ENCODE measurements at regions not wholly inside any gene's neighbourhood (a gene's known extent, or its start where the extent isn't known, plus 50 kb on each side); places are given as distances from the start of the nearest gene placed in this dataset.
"Not testable (repeated sequence)": the region's sequence is repeated elsewhere in the genome, so short reads cannot be mapped to it uniquely, and the experiment has no call there.

DNA sequence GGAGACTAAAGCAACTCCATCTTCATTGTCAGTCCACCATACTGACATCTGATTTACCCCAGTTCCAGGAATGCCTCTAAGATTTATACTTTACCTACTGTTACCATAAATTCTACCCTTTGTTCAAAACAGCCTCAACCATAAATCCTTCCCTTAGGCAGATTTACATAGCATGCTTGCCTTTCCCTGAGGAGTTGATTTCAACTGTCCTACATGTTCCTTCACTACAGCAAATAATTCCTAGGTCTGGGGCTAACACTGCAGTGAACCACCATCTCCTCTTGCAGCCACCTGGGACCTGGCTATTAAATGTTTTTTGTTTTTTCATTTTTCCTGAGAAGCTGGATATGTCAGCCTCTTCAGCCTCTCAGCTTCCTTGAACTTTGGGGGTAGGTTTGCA is 166.9 kb upstream of the PDE4D start:
- no peak overlapping the region for H3K4me3 Mint-ChIP-seq
- no peaks in the 10 kb centered on the region for H3K36me3 Mint-ChIP-seq
- no peak overlapping the region for H3K27ac Mint-ChIP-seq
- no peaks in the 10 kb centered on the region for H3K4me1 Mint-ChIP-seq
- peaks cover 0 to 10% (median 5%) of the 10 kb centered on the region in 3 donors for H3K9me3 Mint-ChIP-seq
- peaks cover 2% of the 10 kb centered on the region for H3K27me3 Mint-ChIP-seq

DNA sequence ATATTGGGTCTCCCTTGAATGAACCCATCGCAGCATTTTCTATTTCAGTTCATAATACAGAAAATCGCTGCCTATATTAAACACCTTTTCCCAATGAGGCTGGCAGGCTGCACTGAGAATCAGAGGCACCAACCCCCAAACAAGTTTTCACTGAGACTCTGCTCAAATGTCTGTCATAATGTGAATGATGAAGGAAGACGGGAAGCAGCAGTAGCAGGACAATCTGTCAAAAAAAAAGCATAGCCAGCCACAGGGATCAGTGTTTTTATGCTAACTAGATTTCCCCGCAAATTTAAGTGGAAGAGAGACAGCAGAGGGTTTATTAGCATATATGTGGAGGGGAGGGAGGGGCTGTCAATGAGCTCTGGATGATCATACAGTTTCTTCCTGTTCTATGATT is 162.7 kb upstream of the PDE4D start:
- no peak overlapping the region for H3K27ac Mint-ChIP-seq
- no peaks in the 10 kb centered on the region for H3K4me1 Mint-ChIP-seq
- H3K27me3 Mint-ChIP-seq, result peaks cover 2% of the 10 kb centered on the region
- H3K9me3 Mint-ChIP-seq, result peaks cover 9 to 16% (median 14%) of the 10 kb centered on the region in 3 donors
- H3K4me3 Mint-ChIP-seq, result no peak overlapping the region
- H3K36me3 Mint-ChIP-seq, result peaks cover 4% of the 10 kb centered on the region

DNA sequence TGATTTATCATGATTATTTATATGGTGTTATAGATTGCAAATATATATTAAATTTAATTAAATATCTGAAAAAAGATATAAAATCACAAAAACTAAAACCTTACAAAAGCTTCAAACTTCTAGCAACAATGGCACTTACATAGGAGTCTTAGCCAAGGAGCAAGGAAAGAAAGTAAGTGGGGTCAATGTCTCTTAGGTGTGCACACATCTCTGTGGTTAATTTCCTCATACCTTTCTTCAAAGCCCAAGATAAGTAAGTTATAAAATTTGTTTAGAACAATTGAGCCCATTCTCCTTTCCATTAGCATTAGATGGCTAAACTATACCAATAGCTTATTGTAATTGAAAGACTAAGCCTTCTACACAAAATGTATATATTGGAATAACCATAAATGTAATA is 161.6 kb upstream of the PDE4D start:
- Mint-ChIP-seq H3K27ac (no peak overlapping the region), H3K36me3 (peaks cover 4% of the 10 kb centered on the region), H3K4me1 (no peaks in the 10 kb centered on the region), H3K4me3 (no peak overlapping the region), H3K27me3 (peaks cover 2% of the 10 kb centered on the region), H3K9me3 (peaks cover 9 to 22% (median 14%) of the 10 kb centered on the region in 3 donors)

DNA sequence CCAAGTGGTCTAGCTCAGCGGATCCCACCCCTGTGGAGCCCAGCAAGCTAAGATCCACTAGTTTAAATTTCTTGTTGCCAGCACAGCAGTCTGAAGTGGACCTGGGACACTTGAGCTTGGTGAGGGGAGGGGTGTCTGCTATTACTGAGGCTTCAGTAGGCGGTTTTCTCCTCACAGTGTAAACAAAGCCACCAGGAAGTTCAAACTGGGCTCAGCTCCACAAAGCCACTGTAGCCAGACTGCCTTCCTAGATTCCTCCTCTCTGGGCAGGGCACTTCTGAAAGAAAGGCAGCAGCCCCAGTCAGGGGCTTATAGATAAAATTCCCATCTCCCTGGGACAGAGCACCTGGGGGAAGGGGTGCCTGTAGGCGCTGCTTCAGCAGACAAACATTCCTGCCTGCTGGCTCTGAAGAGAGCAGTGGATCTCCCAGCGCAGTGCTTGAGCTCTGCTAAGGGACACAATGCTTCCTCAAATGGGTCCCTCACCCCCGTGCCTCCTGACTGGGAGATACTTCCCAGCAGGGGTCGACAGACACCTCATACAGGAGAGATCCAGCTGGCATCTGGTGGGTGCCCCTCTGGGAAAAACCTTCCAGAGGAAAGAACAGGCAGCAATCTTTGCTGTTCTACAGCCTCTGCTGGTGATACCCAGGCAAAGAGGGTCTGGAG is 148.6 kb upstream of the PDE4D start:
- not testable (repeated sequence) for H3K27ac Mint-ChIP-seq, H3K9me3 Mint-ChIP-seq, H3K4me3 Mint-ChIP-seq

DNA sequence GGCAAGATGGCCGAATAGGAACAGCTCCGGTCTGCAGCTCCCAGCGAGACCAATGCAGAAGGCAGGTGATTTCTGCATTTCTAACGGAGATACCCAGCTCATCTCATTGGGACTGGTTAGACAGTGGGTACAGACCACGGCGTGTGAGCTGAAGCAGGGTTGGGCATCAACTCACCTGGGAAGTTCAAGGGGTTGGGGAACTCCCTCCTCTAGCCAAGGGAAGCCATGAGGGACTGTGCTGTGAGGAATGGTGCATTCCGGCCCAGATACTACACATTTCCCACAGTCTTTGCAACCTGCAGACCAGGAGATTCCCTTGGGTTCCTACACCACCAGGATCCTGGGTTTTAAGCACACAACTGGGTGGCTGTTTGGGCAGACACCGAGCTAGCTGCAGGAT is 148.0 kb upstream of the PDE4D start:
- not testable (repeated sequence) for H3K4me1 Mint-ChIP-seq, H3K4me3 Mint-ChIP-seq, H3K36me3 Mint-ChIP-seq, H3K9me3 Mint-ChIP-seq, H3K27me3 Mint-ChIP-seq, H3K27ac Mint-ChIP-seq

More for the DNA sequence above, 148.6 kb upstream of the PDE4D start:
- H3K27me3 Mint-ChIP-seq, H3K4me1 Mint-ChIP-seq, H3K36me3 Mint-ChIP-seq: not testable (repeated sequence)

DNA sequence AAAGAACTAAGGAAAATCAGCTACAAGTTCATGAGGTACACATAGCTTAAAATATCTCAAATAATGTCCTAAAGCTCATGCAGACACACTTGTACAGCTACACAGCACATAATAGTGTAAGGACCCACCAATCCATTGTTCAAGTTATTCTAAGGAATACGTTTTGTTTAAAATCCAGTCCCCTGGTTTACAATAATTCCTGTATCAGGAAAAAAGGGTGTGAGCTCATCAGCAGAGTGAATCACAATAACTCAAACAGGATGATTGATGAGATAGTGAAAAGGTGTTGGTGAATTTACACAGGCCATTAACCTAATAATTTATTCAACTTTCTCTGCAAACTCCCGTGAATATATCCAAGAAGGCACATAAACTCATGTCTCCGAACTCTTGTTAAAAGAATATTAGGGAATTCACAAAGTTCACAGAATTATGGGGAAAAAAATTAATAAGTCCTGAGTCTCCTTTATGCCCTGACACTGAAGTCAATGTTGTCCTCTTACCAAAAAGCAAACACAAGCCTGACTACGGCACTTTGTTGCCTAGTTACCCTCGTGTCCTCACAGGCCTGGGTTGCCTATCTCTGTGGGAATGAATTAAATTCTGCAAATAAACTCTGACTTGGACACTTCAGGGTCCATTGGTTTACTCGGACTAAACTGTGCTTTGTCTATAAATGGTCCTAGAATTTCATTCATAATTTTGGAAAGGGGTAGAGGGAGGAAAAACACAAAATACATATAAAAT is 142.8 kb upstream of the PDE4D start:
- Mint-ChIP-seq H3K36me3 (no peaks in the 10 kb centered on the region), H3K27ac (no peak overlapping the region), H3K4me3 (no peak overlapping the region), H3K4me1 (no peaks in the 10 kb centered on the region), H3K27me3 (no peaks in the 10 kb centered on the region), H3K9me3 (no peaks in the 10 kb centered on the region)

DNA sequence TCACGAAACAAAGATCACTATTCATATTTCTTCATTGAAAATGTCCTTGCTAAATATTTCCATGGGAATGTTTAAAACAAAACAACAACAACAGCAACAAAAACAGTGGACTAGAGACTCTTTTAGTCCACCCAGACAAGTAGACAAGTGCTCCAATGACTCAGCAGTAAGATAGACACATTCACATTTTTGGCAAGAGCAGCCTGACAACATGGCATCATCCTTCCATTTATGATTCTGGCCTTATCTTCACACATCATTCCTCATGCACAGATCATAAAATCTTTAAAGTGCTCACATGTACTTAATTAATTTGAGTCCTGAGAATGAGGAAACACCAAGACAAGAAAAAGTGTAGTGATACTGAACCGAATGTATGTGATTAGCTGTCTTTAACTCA is 132.6 kb upstream of the PDE4D start:
- Mint-ChIP-seq H3K27me3 (peaks cover 4% of the 10 kb centered on the region), H3K4me1 (no peaks in the 10 kb centered on the region), H3K27ac (no peak overlapping the region), H3K9me3 (no peaks in the 10 kb centered on the region), H3K4me3 (no peak overlapping the region), H3K36me3 (no peaks in the 10 kb centered on the region)

DNA sequence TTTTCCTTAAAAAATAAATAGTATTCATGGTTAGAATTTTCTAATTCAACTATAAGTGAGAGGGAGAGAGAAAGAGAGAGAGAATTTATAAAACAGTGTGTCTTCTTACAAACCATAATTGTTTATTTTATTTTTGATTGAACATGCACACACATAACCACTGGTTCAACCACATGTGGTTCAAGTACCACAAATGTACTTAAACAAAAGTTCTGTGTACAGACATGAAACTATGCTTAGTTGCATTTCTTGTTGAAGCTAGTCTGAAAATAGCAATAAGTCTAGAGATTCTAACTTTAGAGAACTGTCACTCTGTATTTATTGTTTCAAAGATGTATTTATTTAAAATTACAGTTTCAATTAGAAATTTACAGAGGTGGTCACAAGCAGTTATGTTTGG is 130.6 kb upstream of the PDE4D start:
- Mint-ChIP-seq H3K4me3 (no peak overlapping the region), H3K27ac (no peak overlapping the region), H3K9me3 (no peaks in the 10 kb centered on the region), H3K4me1 (no peaks in the 10 kb centered on the region), H3K27me3 (peaks cover 4% of the 10 kb centered on the region), H3K36me3 (peaks cover 2% of the 10 kb centered on the region)

DNA sequence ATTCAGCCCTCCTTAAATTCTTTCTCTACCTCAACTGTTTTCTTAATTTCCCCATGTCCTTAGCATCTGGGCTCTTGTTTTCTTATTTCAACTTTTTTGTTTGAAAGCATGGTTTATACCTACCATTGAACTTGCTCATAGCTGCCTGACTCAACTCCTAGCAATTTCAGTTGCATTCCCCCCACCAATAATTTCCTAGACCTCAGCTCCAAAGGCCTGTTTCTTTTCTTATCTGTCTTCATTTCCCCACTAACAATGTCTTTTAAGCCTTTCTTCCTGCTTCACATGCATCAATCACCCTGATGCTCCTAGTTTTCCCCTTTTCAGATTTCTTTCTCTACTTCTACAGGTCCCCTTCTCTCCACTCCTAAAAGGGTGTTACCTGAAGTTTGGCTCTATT is 129.7 kb upstream of the PDE4D start:
- Mint-ChIP-seq H3K4me3 (no peak overlapping the region), H3K9me3 (peaks cover 0 to 3% (median 1%) of the 10 kb centered on the region in 3 donors), H3K27ac (no peak overlapping the region), H3K27me3 (peaks cover 4% of the 10 kb centered on the region), H3K4me1 (no peaks in the 10 kb centered on the region), H3K36me3 (peaks cover 2% of the 10 kb centered on the region)

DNA sequence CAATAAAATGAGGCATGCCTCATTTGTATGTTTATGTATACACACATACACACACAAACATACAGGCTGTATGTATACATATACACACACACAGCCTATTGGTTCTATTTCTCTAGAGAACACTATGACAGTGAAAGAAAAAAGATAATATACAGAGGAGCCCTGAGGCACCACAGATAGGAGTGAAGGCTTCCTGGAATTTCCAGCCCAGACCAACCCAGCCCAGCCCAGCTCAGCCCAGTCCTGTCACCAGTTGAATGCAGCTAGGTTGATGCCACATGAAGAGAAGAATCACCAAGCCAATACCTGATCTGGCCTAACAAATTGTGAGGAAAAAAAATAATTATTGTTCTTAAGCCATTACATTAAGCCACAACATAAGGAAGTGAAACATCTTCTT is 126.9 kb upstream of the PDE4D start:
- no peaks in the 10 kb centered on the region for H3K4me1 Mint-ChIP-seq
- no peak overlapping the region for H3K4me3 Mint-ChIP-seq
- peaks cover 3 to 7% (median 6%) of the 10 kb centered on the region in 3 donors for H3K9me3 Mint-ChIP-seq
- H3K36me3 Mint-ChIP-seq, result peaks cover 2% of the 10 kb centered on the region
- peaks cover 4% of the 10 kb centered on the region for H3K27me3 Mint-ChIP-seq
- no peak overlapping the region for H3K27ac Mint-ChIP-seq

DNA sequence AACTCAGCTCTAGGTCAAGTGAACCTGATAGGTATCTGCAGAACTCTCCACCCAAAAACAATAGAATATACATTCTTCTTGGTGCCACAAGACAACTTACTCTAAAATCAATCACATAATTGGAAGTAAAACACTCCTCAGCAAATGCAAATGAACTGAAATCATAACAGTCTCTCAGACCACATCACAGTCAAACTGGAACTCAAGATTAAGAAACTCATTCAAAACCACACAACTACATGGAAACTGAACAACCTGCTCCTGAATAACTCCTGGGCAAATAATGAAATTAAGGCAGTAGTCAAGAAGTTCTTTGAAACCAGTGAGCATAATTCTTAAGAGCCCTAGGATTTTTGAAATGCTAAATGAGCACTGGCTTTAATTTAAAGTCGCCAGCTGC is 125.4 kb upstream of the PDE4D start:
- H3K4me1 Mint-ChIP-seq, H3K27ac Mint-ChIP-seq, H3K9me3 Mint-ChIP-seq, H3K4me3 Mint-ChIP-seq, H3K36me3 Mint-ChIP-seq, H3K27me3 Mint-ChIP-seq: not testable (repeated sequence)

DNA sequence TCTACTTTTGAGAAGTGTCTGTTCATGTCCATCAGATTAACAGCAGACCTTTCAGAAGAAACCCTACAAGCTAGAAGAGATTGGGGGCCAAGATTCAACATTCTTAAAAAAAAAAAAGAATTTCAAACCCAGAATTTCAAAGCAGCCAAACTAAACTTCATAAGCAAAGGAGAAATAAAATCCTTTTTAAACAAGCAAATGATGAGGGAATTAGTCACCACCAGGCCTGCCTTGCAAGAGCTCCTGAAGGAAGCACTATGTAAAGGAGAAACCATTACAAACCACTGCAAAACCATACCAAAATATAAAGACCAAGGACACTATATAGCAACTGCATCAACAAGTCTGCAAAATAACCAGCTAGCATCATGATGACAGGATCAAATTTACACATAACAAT is 124.6 kb upstream of the PDE4D start:
- H3K9me3 Mint-ChIP-seq, result peaks cover 3 to 7% (median 6%) of the 10 kb centered on the region in 3 donors
- no peaks in the 10 kb centered on the region for H3K27me3 Mint-ChIP-seq
- H3K27ac Mint-ChIP-seq, result no peak overlapping the region
- no peak overlapping the region for H3K4me3 Mint-ChIP-seq
- H3K36me3 Mint-ChIP-seq, result peaks cover 2% of the 10 kb centered on the region
- no peaks in the 10 kb centered on the region for H3K4me1 Mint-ChIP-seq

DNA sequence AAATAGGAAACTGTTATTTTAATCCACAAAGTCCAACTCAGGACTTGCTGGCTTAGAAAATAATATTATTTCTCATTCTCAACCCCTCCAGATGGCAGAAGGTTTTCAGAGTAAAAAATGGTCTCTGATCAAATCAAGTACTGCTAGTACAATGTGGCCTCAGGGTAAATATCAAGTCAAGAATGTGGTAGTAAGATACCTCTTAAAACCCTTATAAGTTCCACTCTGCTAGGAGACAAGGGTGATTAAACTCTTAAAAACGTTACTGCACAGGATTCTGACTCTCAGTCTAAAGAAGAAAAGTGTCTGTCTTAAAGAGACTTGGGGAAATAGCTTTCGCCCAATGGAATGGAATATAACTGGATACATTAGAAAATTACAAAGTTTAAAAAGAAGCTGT is 120.8 kb upstream of the PDE4D start:
- Mint-ChIP-seq H3K4me1 (no peaks in the 10 kb centered on the region), H3K9me3 (peaks cover 3 to 7% (median 6%) of the 10 kb centered on the region in 3 donors), H3K4me3 (no peak overlapping the region), H3K27me3 (no peaks in the 10 kb centered on the region), H3K27ac (no peak overlapping the region), H3K36me3 (no peaks in the 10 kb centered on the region)

DNA sequence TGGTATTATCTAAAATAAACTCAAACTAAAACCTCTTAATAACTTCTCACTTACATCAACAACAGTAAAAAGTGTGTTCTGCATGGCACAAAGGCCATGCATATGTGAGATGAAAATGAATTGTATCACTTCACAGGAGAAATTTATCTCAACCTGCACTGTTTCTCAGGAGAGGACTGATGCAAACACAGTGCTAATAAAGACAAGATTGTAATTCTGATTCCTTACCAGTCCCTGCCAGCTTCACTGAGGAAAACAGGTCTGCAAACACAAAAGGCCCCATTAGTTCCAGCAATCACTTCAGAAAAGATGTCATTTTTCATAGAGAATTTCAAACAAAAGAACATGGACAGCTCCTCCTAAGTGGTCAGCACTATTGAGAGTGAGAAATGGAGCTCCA is 117.3 kb upstream of the PDE4D start:
- Mint-ChIP-seq H3K4me1 (no peaks in the 10 kb centered on the region), H3K36me3 (no peaks in the 10 kb centered on the region), H3K9me3 (no peaks in the 10 kb centered on the region), H3K27ac (no peak overlapping the region), H3K4me3 (no peak overlapping the region), H3K27me3 (no peaks in the 10 kb centered on the region)

DNA sequence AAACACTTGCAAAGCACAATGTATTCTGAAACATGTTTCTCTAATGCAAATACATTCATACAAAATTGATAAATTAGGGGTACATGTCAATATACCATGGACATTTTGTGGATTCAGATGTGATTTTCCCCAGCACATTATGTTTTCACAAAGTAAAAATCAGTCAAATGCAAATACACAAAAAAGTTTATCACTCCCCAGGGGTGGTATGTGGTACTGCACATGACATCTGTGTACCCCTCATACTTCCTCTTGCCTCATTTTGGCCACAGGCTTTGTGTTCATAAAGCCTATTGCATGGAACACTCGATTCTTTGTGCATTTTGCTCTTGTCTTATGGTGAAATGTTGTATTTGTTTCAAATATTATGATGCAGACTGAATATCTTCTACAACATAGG is 116.8 kb upstream of the PDE4D start:
- Mint-ChIP-seq H3K27ac (no peak overlapping the region), H3K4me1 (no peaks in the 10 kb centered on the region), H3K9me3 (no peaks in the 10 kb centered on the region), H3K4me3 (no peak overlapping the region), H3K27me3 (no peaks in the 10 kb centered on the region), H3K36me3 (no peaks in the 10 kb centered on the region)

DNA sequence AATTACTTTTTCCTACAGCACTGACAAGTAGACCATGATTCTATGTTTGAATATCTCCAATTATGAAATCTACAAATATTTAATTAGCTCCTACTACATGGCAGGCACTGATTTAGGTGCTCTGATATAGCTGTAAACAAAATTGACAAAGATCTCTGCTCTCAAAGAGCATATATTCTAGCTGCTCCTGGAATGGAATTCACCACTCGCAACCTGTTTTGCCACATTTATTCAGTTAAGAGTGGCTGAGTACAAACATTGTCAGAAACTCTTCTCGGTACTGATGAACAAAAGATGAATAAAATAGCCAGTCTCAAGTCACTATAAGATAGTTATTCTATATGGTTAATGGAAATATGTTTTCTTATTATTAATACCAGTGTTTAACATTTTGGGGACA is 114.2 kb upstream of the PDE4D start:
- H3K27me3 Mint-ChIP-seq, result no peaks in the 10 kb centered on the region
- no peak overlapping the region for H3K27ac Mint-ChIP-seq
- no peaks in the 10 kb centered on the region for H3K9me3 Mint-ChIP-seq
- no peaks in the 10 kb centered on the region for H3K4me1 Mint-ChIP-seq
- no peak overlapping the region for H3K4me3 Mint-ChIP-seq
- no peaks in the 10 kb centered on the region for H3K36me3 Mint-ChIP-seq

All from IgD-negative memory B cell (primary cell).